ENCODE measurements at regions not wholly inside any gene's neighbourhood (a gene's known extent, or its start where the extent isn't known, plus 50 kb on each side); places are given as distances from the start of the nearest gene placed in this dataset.

DNA sequence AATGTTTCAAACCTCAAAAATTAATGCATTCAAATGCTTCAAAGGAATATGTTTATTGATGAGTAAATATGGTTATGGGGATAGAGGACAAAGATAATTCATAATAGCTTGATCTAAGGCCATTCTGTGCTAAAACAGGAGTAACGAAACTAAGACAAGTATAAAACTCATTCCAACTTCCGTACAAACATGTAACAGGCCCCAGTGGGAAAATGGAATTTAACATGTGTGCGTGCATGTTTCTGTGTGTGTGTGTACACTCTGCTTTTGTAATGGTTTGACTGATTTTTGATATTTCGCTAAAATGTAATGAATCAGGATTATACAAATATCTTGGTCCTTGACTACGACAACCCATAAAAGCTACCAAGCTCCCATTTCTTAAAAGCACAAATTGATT, 91.0 kb downstream of the KLF12 start:
- no peak for DNase-seq (ENCODE audit: low read depth)

DNA sequence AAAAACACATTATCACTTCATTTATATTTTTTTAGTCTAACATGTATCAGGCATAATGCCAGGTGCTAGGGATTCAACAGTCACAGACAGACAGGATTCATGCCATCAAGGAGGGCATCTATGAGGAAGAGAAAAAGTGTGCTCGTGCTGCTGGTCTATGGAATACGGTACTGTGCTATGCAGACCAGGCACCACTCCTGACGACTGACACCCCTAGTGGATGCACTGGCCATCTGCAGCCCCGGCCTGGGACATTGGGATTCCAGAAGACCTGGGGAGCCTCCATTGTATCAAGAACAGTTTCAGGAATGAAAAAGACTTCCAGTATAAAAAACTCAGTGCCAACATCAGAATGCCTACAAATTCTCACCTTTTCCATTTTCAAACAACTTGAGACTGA, 94.0 kb downstream of the KLF12 start:
- DNase-seq (ENCODE audit: low read depth), result no peak

DNA sequence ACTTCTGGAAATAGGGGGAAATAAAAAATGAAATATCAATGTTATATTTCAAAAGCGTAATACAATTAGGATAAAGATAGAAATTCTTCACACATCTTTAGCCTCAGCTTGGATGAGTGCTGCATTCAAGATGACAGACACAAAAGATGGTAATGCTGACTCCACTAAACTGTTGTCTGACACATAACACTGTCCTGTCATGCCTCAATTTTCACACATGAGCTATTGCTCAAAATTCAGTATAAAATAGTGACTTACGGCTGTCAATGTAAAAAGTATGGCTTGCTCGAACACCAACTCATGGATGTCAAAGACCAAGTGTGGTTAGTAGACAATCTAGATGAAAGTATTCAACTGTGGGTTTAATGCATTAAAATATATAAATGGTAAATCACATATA, 94.5 kb downstream of the KLF12 start:
- no peak for DNase-seq (ENCODE audit: low read depth)

DNA sequence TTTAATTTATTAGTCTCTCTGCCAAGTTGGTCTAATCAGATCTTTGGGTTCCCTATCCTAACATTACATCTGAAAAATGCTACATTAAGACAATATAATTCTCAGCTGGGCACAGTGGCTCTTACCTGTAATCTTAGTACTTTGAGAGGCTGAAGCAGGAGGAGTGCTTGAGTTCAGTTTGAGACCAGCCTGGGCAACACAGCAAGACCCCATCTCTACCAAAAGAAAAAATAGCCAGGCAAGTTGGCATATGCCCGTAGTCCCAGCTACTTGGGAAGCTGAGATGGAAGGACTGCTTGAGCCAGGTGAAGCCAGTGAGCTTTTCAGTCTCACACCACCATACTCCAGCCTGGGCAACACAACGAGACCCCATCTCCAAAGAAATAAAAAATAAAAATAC, 95.0 kb downstream of the KLF12 start:
- DNase-seq (ENCODE audit: low read depth), result no peak

DNA sequence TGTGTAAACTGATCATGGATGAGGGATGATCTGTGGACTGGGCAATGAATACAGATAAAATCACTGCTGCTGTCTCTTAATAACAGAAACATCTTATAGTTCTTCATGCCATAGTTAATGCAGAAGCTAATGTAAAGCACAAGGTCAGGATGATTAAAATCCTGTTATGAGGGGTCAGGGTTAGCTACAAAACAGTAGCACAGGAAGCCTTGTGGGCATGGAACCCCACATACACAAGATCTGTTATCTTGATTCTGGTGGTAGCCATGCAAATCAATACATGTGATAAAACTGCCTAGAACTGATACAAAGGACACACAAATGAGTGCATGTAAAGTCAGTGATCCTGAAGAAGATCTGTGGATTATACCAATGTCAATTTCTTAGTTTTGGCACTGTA, 96.4 kb downstream of the KLF12 start:
- no peak for DNase-seq (ENCODE audit: low read depth)

DNA sequence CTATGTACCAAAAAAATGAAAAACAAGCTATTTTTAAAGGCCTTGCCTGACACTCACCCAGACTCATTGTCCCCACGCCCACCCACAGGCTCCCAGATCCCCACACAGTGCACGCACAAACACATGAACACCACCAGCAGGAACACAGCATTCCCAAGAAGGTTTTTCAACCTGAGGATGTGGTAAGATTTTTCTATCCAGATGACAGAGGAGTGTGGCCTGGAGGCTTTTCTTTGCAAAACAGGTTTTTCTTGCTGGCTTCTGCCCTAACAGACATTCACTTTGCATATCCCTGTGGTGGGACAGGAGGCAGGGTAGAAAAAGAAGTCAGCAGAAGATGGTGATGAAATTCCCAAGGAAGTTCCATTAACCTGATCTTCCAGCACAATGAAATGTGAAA, 97.8 kb downstream of the KLF12 start:
- DNase-seq (ENCODE audit: low read depth), result no peak

DNA sequence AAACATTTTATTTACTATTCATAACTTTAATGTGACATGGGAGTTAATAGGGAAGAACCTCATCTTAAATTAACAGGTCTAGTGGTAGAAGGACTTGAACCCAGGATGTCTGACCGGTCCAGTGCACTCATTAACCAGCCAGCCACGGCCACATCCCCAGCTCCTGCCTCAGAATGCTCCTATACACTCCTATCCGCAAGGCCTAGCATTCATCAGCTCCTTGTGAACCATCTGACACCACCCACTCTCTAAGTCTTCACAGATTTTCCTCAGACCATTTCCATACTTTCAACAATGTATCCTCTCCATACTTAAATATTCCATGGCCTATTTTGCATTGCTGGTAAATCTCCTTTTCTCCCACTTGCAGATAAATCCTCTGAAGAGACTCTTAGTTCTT, 98.3 kb downstream of the KLF12 start:
- no peak for DNase-seq (ENCODE audit: low read depth)

DNA sequence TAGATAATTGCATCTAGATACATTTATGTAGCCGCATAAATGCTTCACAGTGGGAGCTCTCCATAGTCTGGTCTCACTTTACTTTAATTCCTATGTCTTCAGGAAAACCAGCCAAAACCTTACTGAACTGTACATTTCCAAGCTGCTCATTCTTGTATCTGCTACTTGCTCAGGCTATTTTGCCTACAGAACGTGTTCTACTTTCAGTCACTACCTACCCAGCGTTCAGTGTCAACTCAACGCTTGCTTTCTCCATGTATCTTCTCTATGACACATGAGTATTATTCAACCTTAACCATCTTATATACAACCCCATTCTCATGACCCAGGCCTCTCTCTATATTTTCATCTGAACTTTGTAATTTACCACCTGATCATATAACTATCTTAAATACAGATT, 101.9 kb downstream of the KLF12 start:
- DNase-seq (ENCODE audit: low read depth), result no peak

DNA sequence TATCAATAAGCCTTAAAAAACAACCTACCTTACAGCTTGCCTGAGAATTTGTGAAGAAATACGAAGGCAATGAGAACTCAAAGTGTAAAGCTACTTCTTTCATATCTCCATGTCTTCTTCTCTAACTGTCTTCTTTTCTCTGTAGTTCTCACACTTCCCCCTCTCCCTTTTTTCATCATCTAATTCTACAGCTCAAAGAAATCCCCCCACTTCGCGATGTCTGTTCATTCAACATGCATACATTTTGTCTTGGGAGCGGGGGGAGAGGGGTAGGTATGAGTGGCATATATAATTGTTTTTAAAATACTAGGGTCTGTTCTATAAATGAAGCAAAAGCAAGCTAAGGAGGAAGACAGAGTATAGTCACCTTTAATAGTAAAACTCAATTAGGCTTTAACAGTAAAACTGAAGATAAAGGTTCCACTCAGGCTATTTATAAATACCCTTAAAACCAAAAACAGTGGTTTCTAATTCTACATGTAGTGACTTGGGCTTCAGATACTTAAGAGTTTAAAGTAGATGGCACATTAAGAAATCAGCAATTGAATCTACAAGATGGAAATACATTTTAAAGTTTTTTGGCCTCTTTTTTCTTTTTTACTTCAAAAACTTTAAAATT, 106.9 kb downstream of the KLF12 start:
- no peak for DNase-seq (ENCODE audit: low read depth)

DNA sequence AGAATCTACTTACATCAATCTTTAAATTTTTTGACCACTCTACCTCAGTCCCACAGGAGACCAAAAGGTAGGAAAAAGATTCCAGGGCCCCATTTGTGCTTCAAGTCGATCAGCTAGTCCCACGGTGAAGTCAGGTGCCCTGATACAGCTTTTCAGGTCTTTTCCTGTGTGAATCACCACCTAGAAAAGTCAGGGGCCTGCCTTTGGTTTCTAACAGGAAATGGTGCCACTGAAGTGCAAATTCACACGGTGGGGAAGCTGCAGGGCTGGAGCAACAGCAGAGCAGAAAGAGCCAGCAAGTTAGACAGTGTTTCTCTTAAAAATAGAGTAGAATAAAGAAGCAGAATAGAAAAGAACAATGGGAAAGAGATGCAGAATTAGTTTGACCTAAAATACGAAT, 107.5 kb downstream of the KLF12 start:
- DNase-seq (ENCODE audit: low read depth), result peak; percentile 48

DNA sequence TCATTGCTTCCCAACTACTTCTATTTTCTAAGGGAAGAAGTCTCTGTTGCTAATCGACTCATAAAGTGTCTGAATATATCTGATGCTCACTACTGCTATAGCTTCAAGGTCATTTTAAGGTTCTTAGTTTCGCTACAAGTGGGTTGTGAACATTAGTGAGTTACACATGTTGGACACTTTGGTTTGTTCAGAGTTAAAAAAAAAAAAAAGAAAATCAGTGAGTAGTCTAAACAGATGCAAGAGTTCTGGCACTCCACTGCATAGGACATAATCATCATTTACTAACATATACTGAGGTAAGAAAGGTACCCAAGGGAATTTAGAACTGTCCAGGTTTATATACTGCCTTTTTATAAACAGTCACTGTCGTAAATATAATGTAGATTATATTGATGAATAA, 108.8 kb downstream of the KLF12 start:
- no peak for DNase-seq (ENCODE audit: low read depth)

DNA sequence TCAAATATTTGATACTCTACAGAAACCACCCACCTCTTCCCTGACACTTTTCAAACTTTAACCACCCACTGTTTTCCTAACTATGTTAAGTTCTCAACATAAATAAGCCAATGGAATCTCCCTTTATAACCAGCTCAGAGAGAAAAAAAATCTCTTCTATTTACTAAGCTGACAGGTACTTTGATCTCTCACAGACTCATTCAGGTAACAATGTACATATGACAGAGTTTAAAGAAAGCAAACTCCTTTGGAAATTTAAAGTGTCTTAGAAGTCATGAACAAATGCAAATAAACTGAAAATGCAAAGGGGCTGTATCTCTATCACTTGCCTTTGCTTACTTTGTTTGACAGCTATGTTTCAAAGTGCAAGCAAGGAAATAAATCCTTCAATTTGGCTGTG, 109.3 kb downstream of the KLF12 start:
- DNase-seq (ENCODE audit: low read depth), result no peak

DNA sequence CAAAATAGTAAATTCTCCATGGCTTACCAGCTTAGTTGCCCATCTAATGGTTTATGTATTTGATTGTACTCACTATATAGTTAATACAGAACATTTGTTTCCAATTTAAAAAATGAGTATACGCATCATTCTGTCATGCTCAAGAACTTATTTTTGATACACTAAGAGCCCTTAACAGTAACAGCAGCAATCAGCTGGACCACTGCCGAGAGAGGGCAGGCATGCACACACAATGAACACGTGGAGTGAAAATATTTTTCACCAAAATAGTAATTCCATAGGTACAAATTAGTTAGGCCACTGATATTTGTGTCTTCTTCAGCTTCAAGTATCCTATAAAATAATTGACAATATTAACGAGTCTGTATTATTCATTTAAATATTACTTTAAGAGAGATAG, 109.9 kb downstream of the KLF12 start:
- DNase-seq (ENCODE audit: low read depth), result no peak

DNA sequence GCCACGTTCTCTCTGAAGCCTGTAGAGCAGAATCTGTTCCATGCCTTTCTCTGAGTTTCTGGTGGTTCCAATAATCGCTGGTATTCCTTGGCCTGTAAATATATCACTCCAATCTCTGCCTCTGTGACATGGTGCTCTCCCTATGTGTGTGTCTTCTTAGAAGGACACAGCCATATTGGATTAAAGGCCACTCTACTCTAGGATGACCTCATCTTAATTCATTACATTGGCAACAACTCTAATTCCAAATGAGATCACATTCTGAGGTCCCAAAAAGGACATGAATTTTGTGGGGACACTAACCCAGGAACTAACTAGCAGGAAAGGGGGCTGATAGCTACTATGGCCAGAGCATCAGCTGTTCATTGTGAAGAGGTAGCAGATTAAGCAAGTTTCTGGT, 110.7 kb downstream of the KLF12 start:
- no peak for DNase-seq (ENCODE audit: low read depth)

DNA sequence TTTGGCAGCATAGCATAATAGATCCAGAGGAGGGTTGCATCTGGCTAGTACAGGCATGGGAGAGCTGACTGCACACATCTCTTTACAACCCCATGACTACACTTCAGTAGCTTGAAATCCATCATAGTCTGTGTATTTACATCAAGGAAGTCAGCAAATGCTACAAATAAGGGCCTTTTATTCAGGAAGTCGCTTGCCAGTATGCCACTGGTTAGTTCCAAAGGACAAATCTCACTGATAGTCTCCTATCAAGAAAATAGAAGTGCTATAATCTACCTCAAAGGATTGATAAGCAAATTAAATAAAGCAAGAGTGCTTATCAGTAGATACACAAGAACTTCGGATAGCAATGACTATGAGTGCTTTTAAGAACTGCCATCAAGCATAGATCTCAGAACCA, 112.7 kb downstream of the KLF12 start:
- no peak for DNase-seq (ENCODE audit: low read depth)

DNA sequence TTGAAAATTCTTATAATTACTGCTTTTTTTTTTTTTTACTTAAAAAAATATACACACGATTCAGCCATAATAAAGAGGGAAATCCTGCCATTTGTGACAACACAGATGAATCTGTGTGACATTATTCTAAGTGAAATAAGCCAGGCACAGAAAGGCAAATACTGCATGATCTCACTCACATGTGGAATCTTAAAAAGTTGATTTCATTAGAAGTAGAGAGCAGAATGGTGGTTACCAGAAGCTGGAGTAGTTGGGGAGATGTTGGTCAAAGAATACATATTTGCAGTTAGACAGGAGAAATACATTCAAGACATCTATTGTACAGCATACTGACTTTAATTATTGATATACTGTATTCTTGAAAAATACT, 116.2 kb downstream of the KLF12 start:
- no peak for DNase-seq (ENCODE audit: low read depth)

DNA sequence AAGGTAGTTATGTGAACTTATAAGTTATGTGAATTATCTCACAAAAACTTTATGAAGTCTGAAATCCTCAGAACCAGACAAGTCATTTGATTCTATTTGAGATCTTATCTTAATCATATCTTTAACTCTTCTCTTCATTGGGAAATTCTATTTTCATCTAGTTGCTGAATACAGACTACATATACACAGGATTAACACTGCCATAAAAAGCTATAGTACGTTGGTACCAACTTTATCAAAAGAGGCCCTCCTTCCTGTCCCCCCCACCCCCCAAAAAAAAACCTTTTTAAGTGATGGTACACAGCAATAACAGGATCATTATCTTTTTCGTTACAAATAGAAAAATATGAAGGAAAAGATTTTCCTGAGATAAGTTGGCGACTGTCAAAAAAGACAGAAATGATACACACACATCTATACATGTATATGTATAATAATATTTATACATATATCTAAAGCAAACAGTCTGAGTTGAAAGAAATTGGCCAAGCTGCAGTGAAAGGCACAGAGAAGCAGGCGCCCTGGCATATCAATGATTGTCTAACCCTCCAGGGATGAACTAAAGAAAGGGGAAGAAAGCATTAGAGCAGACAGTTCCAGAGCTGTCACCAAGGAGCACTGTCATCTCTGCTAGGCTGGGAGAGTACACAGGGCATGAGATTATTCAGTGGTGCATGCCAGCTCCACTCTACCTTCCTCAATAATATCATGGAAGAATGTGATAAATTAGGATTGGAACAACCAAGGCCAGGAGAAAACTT, 116.7 kb downstream of the KLF12 start:
- no peak for DNase-seq (ENCODE audit: low read depth)

DNA sequence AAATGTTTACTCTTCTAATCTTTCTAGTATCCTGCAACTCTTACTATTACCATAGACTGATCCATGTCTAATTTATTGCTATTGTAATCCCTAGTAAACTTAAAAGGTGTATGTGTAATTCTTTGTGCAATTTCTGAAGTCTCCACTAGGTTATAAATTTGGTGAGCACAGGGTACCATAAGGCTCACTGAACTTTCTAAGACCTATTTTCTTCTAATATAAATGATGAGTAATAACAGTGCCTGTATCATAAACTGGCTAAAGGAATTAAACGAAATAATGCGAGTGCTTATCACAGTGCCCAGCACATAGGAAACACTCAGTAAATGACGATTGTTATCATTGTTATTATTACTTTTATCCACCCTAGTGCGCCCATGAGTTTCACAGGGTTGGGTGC, 119.1 kb downstream of the KLF12 start:
- no peak for DNase-seq (ENCODE audit: low read depth)

DNA sequence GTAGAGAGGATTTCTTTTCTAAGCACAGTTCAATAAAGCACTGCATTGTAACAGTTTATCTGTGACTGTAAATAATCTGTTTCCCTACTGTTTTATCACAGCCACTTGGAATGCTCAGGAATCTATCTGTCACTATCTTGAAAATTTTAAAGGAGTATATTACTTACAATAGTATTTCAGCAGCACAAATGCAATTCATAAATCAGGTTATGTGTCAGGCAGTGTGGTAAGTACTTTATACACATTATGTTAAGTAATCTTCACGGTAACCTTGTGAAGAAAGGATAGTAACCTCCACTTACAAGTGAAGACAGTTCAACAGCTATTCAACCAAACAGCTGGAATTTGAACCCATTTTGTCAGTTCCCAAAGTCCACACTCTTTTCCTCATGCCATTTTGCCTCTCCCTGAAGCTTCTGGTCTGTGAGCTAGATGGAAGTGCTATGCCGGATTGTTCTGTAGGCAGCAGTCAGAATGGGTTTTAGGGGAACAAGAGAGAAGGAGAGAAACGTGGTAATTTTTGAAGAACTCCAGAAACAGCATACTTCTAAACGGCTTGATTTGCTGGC, 125.0 kb downstream of the KLF12 start:
- DNase-seq (ENCODE audit: low read depth), result no peak

DNA sequence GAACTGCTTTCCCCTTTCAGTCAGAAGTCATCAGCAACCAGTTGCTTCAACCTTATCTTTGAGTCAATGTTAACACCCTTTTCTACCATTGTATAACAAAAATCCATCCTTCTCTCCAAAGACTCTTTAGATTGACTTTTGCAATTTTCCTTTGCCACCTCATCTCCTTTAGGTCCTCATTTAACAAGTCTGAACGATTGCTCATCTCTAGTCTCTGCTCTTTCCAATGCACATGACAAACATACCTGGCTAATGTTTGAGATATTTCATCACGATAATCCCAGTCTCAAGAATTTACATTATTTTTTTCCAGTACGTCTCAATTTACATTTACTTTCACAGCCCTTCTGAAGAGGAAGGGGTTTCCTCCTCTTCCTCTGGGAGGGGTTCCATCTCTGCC, 127.5 kb downstream of the KLF12 start:
- no peak for DNase-seq (ENCODE audit: low read depth)

DNA sequence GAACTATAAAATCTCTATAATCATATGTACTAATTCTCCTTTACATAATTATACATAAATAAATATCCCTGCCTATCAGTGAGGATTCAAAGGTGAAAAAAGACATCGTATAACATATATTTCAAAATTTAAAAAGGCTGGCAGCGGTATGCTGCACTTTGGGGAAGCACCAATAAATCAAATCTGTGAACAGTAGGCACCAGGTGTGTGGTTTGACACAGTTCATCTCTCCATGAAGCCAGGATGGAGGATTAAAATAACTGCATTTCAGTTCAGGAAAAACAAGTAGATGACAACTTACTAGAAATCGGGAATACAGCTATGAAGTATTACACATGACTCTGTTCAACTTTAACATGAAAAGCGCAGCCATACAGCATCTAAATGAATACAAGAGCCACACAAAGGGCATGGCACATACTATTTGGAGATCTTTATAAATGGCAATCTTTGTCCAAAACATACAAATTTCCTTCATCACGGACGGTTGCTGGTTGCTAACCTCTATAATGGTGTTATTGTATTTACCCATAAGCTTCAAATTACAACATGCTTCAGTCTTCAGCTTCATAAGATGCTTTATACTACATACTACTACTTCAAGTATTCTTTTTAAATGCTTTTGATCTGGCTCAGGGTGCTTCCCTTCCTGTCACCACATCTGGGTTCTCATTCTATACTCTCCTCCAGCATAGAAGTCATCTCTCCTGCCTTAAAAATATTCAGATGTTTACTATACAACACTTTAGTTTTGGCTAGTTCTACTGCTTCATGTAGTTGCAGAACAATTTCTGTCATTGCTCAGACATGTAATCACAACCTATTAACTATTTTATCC, 128.7 kb downstream of the KLF12 start:
- DNase-seq (ENCODE audit: low read depth), result no peak

DNA sequence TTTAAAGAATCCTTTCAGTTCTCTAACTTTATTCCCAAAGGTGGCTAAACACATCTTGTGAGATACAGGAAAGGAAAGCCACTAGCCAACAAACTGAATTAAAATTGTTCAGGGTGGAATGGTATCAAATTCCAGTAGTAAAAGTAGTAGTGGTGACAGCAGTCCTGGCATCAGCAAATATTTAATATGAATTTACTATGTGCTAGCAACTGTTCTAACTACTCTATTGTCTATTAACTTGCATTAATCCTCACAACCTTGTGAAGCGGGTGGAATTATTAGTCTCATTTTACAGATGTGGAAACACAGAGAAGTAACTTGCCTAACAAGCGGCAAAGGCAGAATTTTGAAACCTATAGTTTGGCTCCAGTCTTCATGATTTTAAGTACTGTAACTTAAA, 130.1 kb downstream of the KLF12 start:
- no peak for DNase-seq (ENCODE audit: low read depth)

DNA sequence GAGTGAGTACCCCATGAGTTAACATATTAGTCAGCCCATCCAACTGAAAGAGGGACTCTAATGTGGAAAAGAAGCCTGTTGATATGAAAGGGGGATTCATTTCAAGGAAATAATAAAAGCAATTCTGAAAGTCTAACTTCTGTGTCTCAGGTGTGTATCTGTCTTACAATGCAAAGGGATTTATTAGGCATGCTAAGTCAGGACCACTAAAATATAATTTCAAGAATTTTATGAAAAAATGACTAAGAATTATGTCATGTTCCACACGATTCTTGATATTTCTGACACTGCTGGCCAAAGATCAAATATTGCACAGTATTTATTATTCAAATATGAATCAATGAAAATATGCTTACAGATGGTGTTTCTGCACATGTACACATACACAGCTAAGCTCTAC, 130.8 kb downstream of the KLF12 start:
- no peak for DNase-seq (ENCODE audit: low read depth)
